ENCODE measurements at regions not wholly inside any gene's neighbourhood (a gene's known extent, or its start where the extent isn't known, plus 50 kb on each side); places are given as distances from the start of the nearest gene placed in this dataset.
"Not testable (repeated sequence)": the region's sequence is repeated elsewhere in the genome, so short reads cannot be mapped to it uniquely, and the experiment has no call there.

GRCh38 chr10:64204504-64204903, 683.3 kb downstream of the REEP3 start:
- DNase-seq (ENCODE audit: low read depth) = not testable (repeated sequence)

- no peak for DNase-seq (ENCODE audit: low read depth)
These were observed 685.2 kb downstream of the REEP3 start for GRCh38 chr10:64206409-64206808.

GRCh38 chr10:64209561-64209960, 688.4 kb downstream of the REEP3 start:
- DNase-seq (ENCODE audit: low read depth) = no peak

GRCh38 chr10:64210211-64210610, 689.0 kb downstream of the REEP3 start:
- DNase-seq (ENCODE audit: low read depth) = no peak

GRCh38 chr10:64211466-64211865, 690.3 kb downstream of the REEP3 start:
- no peak for DNase-seq (ENCODE audit: low read depth)

- DNase-seq (ENCODE audit: low read depth) = no peak
These were observed 693.9 kb downstream of the REEP3 start for GRCh38 chr10:64215088-64215487.

- no peak for DNase-seq (ENCODE audit: low read depth)
These were observed 698.2 kb downstream of the REEP3 start for GRCh38 chr10:64219271-64220025.

- no peak for DNase-seq (ENCODE audit: low read depth)
These were observed 713.3 kb downstream of the REEP3 start for GRCh38 chr10:64234489-64234888.

- DNase-seq (ENCODE audit: low read depth) = no peak
These were observed 736.5 kb downstream of the REEP3 start for GRCh38 chr10:64257704-64258103.

GRCh38 chr10:64261092-64261491, 739.9 kb downstream of the REEP3 start:
- no peak for DNase-seq (ENCODE audit: low read depth)

- DNase-seq (ENCODE audit: low read depth) = no peak
These were observed 740.5 kb downstream of the REEP3 start for GRCh38 chr10:64261676-64262075.

GRCh38 chr10:64265961-64266360, 744.8 kb downstream of the REEP3 start:
- no peak for DNase-seq (ENCODE audit: low read depth)

GRCh38 chr10:64271508-64271907, 750.3 kb downstream of the REEP3 start:
- DNase-seq (ENCODE audit: low read depth) = no peak

GRCh38 chr10:64271983-64272382, 750.8 kb downstream of the REEP3 start:
- DNase-seq (ENCODE audit: low read depth) = no peak

GRCh38 chr10:64275001-64275400, 753.8 kb downstream of the REEP3 start:
- DNase-seq (ENCODE audit: low read depth) = no peak

- DNase-seq (ENCODE audit: low read depth) = no peak
These were observed 754.6 kb downstream of the REEP3 start for GRCh38 chr10:64275774-64276173.

GRCh38 chr10:64277536-64277935, 756.3 kb downstream of the REEP3 start:
- DNase-seq (ENCODE audit: low read depth) = no peak

GRCh38 chr10:64283621-64284020, 762.4 kb downstream of the REEP3 start:
- no peak for DNase-seq (ENCODE audit: low read depth)

- no peak for DNase-seq (ENCODE audit: low read depth)
These were observed 765.3 kb downstream of the REEP3 start for GRCh38 chr10:64286533-64286932.

- DNase-seq (ENCODE audit: low read depth) = no peak
These were observed 767.2 kb downstream of the REEP3 start for GRCh38 chr10:64288404-64288803.

- DNase-seq (ENCODE audit: low read depth) = no peak
These were observed 782.4 kb downstream of the REEP3 start for GRCh38 chr10:64303566-64303965.

- DNase-seq (ENCODE audit: low read depth) = no peak
These were observed 785.6 kb downstream of the REEP3 start for GRCh38 chr10:64306729-64307327.

GRCh38 chr10:64312876-64313275, 791.7 kb downstream of the REEP3 start:
- DNase-seq (ENCODE audit: low read depth) = no peak

- DNase-seq (ENCODE audit: low read depth) = no peak
These were observed 792.8 kb downstream of the REEP3 start for GRCh38 chr10:64313967-64314366.

Measured in forelimb muscle (tissue), 1 donor.